Naive thymus-derived CD8-positive, alpha-beta T cell (primary cell): ENCODE measurements at regions not wholly inside any gene's neighbourhood (a gene's known extent, or its start where the extent isn't known, plus 50 kb on each side); places are given as distances from the start of the nearest gene placed in this dataset.
"Not testable (repeated sequence)": the region's sequence is repeated elsewhere in the genome, so short reads cannot be mapped to it uniquely, and the experiment has no call there.

ENCODE experiments used
- ATAC-seq, 2 donors: fragments of 150-1000 bp; cut with Tn5 transposase in 1 of 2; sonication (Bioruptor Pico), chemical (Tn5 transposase) in 1 of 2; 1 replicate in 1 of 2; 2 replicates in 1 of 2; pipeline ENCODE4 v1.10.0; 2021; ENCODE audit warnings: mild to moderate bottlenecking in 2 of 2, moderate library complexity in 2 of 2
- POLR2A ChIA-PET: fragments of 350-600 bp; sonication (Branson Sonifier 250); formaldehyde crosslinking; loops from one replicate; lab custom pipeline; 2021; ENCODE audit warnings: antibody characterized with exemption; lab: Charles Lee
- DNase-seq, 10 donors: peaks; one replicate each; pipeline versions ENCODE4 v3.0.0 to v3.0.0-alpha.2; 2020 to 2022
- H3K27ac Mint-ChIP-seq, 10 donors: one replicate each; pipeline ENCODE4 v1.8.0; 2020 to 2022; ENCODE audit warnings: mild to moderate bottlenecking in 10 of 10, mixed read lengths in 10 of 10, moderate library complexity in 4 of 10, inconsistent platforms in 1 of 10
- H3K27me3 Mint-ChIP-seq, 5 donors: one replicate each; pipeline ENCODE4 v1.8.0; 2021 to 2022; ENCODE audit warnings: mixed read lengths in 5 of 5
- H3K36me3 Mint-ChIP-seq, 3 donors: one replicate each; pipeline ENCODE4 v1.8.0; 2020 to 2022; ENCODE audit warnings: mixed read lengths in 3 of 3, mild to moderate bottlenecking in 2 of 3, inconsistent platforms in 1 of 3
- H3K4me1 Mint-ChIP-seq, 4 donors: one replicate each; pipeline ENCODE4 v1.8.0; 2021 to 2022; ENCODE audit warnings: mixed read lengths in 4 of 4
- H3K4me3 Mint-ChIP-seq, 10 donors: one replicate each; pipeline ENCODE4 v1.8.0; 2020 to 2022; ENCODE audit warnings: mild to moderate bottlenecking in 10 of 10, mixed read lengths in 10 of 10, moderate library complexity in 6 of 10, inconsistent platforms in 1 of 10
- H3K9me3 Mint-ChIP-seq, 9 donors: one replicate each; pipeline ENCODE4 v1.8.0; 2020 to 2022; ENCODE audit warnings: mixed read lengths in 9 of 9, mild to moderate bottlenecking in 3 of 9, inconsistent platforms in 1 of 9, moderate library complexity in 1 of 9

DNA sequence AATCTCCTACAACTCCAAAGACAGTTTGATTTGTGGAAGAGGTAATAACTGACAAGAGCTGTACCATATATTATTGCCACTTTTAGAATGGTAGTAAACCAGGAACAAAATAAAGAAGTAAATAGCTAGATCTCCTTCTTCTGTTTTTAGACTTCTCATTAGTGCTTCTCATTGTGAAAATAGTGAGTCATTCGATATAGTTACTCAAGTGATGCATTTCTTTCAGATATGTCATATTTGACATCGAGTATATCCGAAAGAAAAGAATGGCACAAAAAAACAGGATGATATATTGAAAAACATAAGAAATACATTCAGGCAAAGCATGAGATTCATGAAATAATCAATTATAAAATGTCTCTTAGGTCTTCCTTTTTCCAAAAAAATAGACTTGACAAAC is 1346.1 kb downstream of the BRINP3 start:
- Mint-ChIP-seq H3K27ac (no peak overlapping the region), H3K9me3 (peaks cover 0 to 27% (median 4%) of the 10 kb centered on the region in 9 donors), H3K4me1 (no peaks in the 10 kb centered on the region), H3K4me3 (no peak overlapping the region), H3K36me3 (no peaks in the 10 kb centered on the region), H3K27me3 (no peaks in the 10 kb centered on the region)
- ATAC-seq (no peak), DNase-seq (no peak)
- POLR2A ChIA-PET: no interaction called here

DNA sequence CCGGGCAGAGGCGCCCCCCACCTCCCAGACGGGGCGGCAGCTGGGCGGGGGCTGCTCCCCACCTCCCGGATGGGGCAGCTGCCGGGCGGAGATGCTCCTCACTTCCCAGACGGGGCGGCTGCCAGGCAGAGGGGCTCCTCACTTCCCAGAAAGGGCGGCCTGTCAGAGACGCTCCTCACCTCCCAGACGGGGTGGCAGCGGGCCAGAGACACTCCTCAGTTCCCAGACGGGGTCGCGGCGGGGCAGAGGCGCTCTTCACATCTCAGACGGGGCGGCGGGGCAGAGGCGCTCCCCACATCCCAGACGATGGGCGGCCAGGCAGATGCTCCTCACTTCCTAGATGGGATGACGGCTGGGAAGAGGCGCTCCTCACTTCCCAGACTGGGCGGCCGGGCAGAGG is 1337.9 kb downstream of the BRINP3 start:
- H3K36me3 Mint-ChIP-seq, H3K4me1 Mint-ChIP-seq, ATAC-seq, H3K27me3 Mint-ChIP-seq, H3K27ac Mint-ChIP-seq, H3K4me3 Mint-ChIP-seq, DNase-seq, POLR2A ChIA-PET: not testable (repeated sequence)
- peaks cover 2 to 45% (median 10%) of the 10 kb centered on the region in 9 donors for H3K9me3 Mint-ChIP-seq

- H3K9me3 Mint-ChIP-seq: peaks cover 3 to 45% (median 11%) of the 10 kb centered on the region in 9 donors
- POLR2A ChIA-PET: no interaction called here
- no peaks in the 10 kb centered on the region for H3K4me1 Mint-ChIP-seq
- H3K36me3 Mint-ChIP-seq: peaks cover 0 to 4% (median 0%) of the 10 kb centered on the region in 3 donors
- no peak overlapping the region for H3K27ac Mint-ChIP-seq
- DNase-seq (no peak), ATAC-seq (no peak)
- no peaks in the 10 kb centered on the region for H3K27me3 Mint-ChIP-seq
- no peak overlapping the region for H3K4me3 Mint-ChIP-seq
These were observed 1336.6 kb downstream of the BRINP3 start for GRCh38 chr1:189141056-189141455.

DNA sequence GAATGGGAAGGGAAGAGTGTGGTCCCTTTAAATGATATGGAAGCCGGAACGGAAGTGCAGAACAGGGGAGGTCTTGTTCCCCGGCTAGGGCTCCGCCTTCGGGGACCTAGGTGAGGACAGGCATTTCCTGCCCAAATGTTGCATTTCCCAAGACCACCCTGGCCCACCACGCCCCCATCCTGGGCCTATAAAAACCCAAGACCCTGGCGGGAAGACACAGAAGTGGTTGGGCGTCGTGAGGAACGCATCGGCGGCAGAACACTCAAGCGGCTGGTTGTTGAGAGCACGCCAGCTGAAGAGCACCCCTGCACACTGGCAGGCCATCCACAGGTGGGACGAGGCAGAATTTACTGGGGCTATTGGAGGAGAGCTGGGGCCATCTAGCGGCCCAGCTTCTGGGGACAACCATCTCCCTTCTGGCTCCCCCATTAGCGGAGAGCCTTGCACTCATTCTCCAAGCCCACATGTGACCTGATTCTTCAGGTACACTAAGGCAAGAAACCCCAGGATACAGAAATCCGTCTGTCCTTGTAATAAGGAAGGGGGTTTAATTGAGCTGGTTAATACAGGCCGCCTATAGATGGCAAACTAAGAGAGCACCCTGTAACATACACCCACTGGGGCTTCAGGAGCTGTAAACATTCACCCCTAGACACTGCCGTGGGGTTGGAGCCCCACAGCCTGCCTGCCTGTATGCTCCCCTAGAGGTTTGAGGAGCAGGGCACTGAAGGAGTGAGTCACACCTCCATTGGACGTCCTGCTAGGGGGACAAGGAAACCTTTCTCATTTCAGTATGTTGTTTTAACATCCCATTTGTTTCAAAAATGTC is 1327.9 kb downstream of the BRINP3 start:
- no peaks in the 10 kb centered on the region for H3K4me1 Mint-ChIP-seq
- DNase-seq (no peak), ATAC-seq (no peak)
- H3K27ac Mint-ChIP-seq: no peak overlapping the region
- H3K36me3 Mint-ChIP-seq: no peaks in the 10 kb centered on the region
- no peaks in the 10 kb centered on the region for H3K27me3 Mint-ChIP-seq
- H3K4me3 Mint-ChIP-seq: no peak overlapping the region
- POLR2A ChIA-PET: no interaction called here
- peaks cover 0 to 18% (median 7%) of the 10 kb centered on the region in 9 donors for H3K9me3 Mint-ChIP-seq

DNA sequence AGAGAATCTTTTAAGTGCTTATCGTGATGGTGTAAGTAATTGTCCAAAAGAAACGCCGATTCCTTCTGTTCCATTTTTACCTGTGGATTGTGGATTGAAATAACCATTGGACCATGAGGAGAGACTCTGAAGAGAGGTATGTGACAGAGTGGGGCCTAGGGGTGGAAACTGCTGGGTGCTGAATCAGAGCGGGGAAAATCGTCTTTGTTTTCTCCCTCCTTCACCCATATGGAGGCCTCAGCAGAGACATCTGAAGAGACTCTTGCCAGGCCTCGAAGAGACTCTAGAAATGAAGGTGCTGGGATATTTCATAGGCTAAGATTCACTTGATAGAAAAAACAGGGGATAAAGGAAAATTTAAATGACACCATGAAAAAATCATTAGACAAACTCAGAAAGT is 1327.0 kb downstream of the BRINP3 start:
- Mint-ChIP-seq H3K4me1 (no peaks in the 10 kb centered on the region), H3K4me3 (no peak overlapping the region), H3K9me3 (peaks cover 3 to 13% (median 6%) of the 10 kb centered on the region in 9 donors), H3K27me3 (no peaks in the 10 kb centered on the region), H3K27ac (no peak overlapping the region), H3K36me3 (no peaks in the 10 kb centered on the region)
- POLR2A ChIA-PET: no interaction called here
- DNase-seq: no peak
- no peak for ATAC-seq

DNA sequence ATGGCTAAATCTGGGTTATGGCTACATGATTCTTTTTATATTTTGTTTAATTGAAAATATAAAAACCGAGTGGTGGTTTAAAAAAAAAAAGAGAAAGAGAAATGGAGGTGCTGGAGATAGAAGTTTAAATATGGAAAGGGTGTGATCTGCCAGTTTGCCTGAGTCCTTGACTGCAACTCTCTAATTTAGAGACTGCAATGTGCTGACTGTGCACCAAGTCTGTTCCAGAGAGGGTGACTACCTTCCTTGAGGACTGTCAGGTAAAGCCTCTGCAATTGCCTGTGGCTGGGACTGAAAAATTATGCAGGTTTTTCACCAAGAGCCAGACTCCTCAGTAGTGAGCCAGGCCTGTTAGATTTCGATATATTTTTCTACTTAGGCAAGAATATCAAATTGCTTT is 1326.3 kb downstream of the BRINP3 start:
- ATAC-seq (no peak), DNase-seq (no peak)
- no peaks in the 10 kb centered on the region for H3K27me3 Mint-ChIP-seq
- H3K36me3 Mint-ChIP-seq: no peaks in the 10 kb centered on the region
- no peaks in the 10 kb centered on the region for H3K4me1 Mint-ChIP-seq
- H3K27ac Mint-ChIP-seq: no peak overlapping the region
- no peak overlapping the region for H3K4me3 Mint-ChIP-seq
- POLR2A ChIA-PET: no interaction called here
- peaks cover 3 to 16% (median 11%) of the 10 kb centered on the region in 9 donors for H3K9me3 Mint-ChIP-seq

GRCh38 chr1:189152685-189153084 is 1325.0 kb downstream of the BRINP3 start:
- Mint-ChIP-seq H3K9me3 (peaks cover 4 to 16% (median 10%) of the 10 kb centered on the region in 9 donors), H3K36me3 (no peaks in the 10 kb centered on the region), H3K27ac (no peak overlapping the region), H3K27me3 (no peaks in the 10 kb centered on the region), H3K4me3 (no peak overlapping the region), H3K4me1 (no peaks in the 10 kb centered on the region)
- DNase-seq (no peak), ATAC-seq (no peak)
- POLR2A ChIA-PET: no interaction called here

DNA sequence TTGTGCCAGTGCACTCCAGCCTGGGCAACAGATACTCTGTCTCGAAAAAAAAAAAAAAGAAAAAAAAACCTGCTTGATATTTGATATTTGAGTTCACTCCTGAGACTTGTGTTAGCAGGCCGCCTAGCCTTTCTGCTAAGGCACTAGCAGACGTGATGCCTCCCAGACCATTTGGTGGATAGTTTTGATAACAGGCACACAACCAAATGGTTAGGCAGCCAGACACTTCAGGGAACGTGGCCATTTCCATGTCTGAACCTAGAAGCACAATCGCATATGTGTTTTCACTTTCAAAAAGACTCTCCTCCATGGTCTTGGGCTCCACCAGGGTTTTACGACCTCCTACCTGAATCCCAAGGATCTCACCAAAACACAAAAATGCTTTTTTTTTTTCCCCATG is 1319.5 kb downstream of the BRINP3 start:
- H3K9me3 Mint-ChIP-seq: peaks cover 7 to 24% (median 11%) of the 10 kb centered on the region in 9 donors
- ATAC-seq (no peak), DNase-seq (no peak)
- H3K4me3 Mint-ChIP-seq: no peak overlapping the region
- no peaks in the 10 kb centered on the region for H3K27me3 Mint-ChIP-seq
- no peaks in the 10 kb centered on the region for H3K36me3 Mint-ChIP-seq
- no peak overlapping the region for H3K27ac Mint-ChIP-seq
- POLR2A ChIA-PET: no interaction called here
- H3K4me1 Mint-ChIP-seq: no peaks in the 10 kb centered on the region

GRCh38 chr1:189175889-189176288 is 1301.8 kb downstream of the BRINP3 start:
- no peak for ATAC-seq
- Mint-ChIP-seq H3K27me3 (no peaks in the 10 kb centered on the region), H3K4me3 (no peak overlapping the region), H3K27ac (no peak overlapping the region), H3K36me3 (no peaks in the 10 kb centered on the region), H3K9me3 (peaks cover 0 to 50% (median 10%) of the 10 kb centered on the region in 9 donors), H3K4me1 (no peaks in the 10 kb centered on the region)
- POLR2A ChIA-PET: no interaction called here
- DNase-seq: no peak

- no peaks in the 10 kb centered on the region for H3K36me3 Mint-ChIP-seq
- H3K27me3 Mint-ChIP-seq: no peaks in the 10 kb centered on the region
- ATAC-seq: no peak
- H3K9me3 Mint-ChIP-seq: peaks cover 0 to 25% (median 4%) of the 10 kb centered on the region in 9 donors
- no peak overlapping the region for H3K27ac Mint-ChIP-seq
- H3K4me1 Mint-ChIP-seq: no peaks in the 10 kb centered on the region
- POLR2A ChIA-PET: no interaction called here
- no peak overlapping the region for H3K4me3 Mint-ChIP-seq
- DNase-seq: no peak
These were observed 1297.6 kb downstream of the BRINP3 start for GRCh38 chr1:189180057-189180456.

GRCh38 chr1:189185097-189185496 is 1292.6 kb downstream of the BRINP3 start:
- Mint-ChIP-seq H3K4me1 (no peaks in the 10 kb centered on the region), H3K36me3 (no peaks in the 10 kb centered on the region), H3K9me3 (peaks cover 1 to 27% (median 3%) of the 10 kb centered on the region in 9 donors), H3K27me3 (no peaks in the 10 kb centered on the region), H3K27ac (no peak overlapping the region), H3K4me3 (no peak overlapping the region)
- POLR2A ChIA-PET: no interaction called here
- DNase-seq (no peak), ATAC-seq (no peak)

GRCh38 chr1:189192741-189193520 is 1284.7 kb downstream of the BRINP3 start:
- no peaks in the 10 kb centered on the region for H3K36me3 Mint-ChIP-seq
- POLR2A ChIA-PET: no interaction called here
- H3K9me3 Mint-ChIP-seq: peaks cover 0 to 15% (median 4%) of the 10 kb centered on the region in 9 donors
- ATAC-seq (no peak), DNase-seq (no peak)
- H3K4me3 Mint-ChIP-seq: no peak overlapping the region
- no peaks in the 10 kb centered on the region for H3K27me3 Mint-ChIP-seq
- H3K4me1 Mint-ChIP-seq: no peaks in the 10 kb centered on the region
- no peak overlapping the region for H3K27ac Mint-ChIP-seq

- Mint-ChIP-seq H3K4me3 (no peak overlapping the region), H3K9me3 (peaks cover 0 to 12% (median 9%) of the 10 kb centered on the region in 9 donors), H3K27me3 (peaks cover 0 to 3% (median 0%) of the 10 kb centered on the region in 5 donors), H3K4me1 (no peaks in the 10 kb centered on the region), H3K27ac (no peak overlapping the region), H3K36me3 (no peaks in the 10 kb centered on the region)
- DNase-seq (no peak), ATAC-seq (no peak)
- POLR2A ChIA-PET: no interaction called here
These were observed 1271.8 kb downstream of the BRINP3 start for GRCh38 chr1:189205863-189206262.
